ENCODE measurements at regions not wholly inside any gene's neighbourhood (a gene's known extent, or its start where the extent isn't known, plus 50 kb on each side); places are given as distances from the start of the nearest gene placed in this dataset.

DNA sequence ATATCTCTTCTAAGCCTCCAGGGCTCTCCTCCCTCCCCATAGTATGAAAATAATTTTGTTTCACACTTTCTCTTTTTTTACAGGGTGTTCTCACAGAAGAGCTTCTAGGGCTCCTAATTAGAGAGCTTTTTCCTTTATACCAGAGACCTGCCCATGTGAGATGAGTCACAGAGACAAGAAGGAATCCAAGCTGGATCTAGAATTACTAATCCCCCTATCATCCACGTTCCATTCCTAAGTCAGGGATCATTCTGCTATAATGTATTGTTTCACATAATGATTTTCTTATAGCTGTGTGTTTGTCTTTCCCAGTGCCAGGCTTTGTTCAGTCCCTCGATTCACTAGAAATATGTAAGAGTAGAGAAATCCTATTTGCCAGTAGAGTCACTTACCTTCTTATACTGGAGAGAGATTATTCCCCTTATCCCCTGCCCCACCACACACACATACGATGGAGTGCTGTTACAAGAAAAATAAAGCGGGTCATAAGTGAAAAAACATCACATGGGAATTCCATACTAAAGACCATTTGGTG, 778.3 kb upstream of the LRRC4C start:
- TF ChIP-seq ZNF274 (IDR thresholded peaks at IDR 0.05; ENCODE audit: low read depth, low read length) = no peak
- no peak for TF ChIP-seq YY1 (IDR thresholded peaks at IDR 0.05; ENCODE audit: insufficient read depth, insufficient read length)
- TF ChIP-seq SUZ12 (IDR thresholded peaks at IDR 0.05; ENCODE audit: extremely low read depth, insufficient read depth, insufficient read length) = no peak

Data from NT2/D1 (cell line).